Epithelial cell of esophagus (primary cell): ENCODE measurements at regions not wholly inside any gene's neighbourhood (a gene's known extent, or its start where the extent isn't known, plus 50 kb on each side); places are given as distances from the start of the nearest gene placed in this dataset.
"Not testable (repeated sequence)": the region's sequence is repeated elsewhere in the genome, so short reads cannot be mapped to it uniquely, and the experiment has no call there.

Experiments
- DNase-seq: peaks from one replicate; pipeline ENCODE4 v3.0.0; 2010; ENCODE audit warnings: low read depth
- H3K4me3 ChIP-seq: 2 replicates; pipeline ENCODE4 v1.5.1; 2011; ENCODE audit warnings: mild to moderate bottlenecking, low read length, control low read depth
- TF ChIP-seq, protein P1 (sequence below): IDR thresholded peaks from 2 replicates; pipeline ENCODE4 v1.5.1; 2011; ENCODE audit warnings: low read depth, mild to moderate bottlenecking, low read length, control low read depth, inconsistent platforms; ENCODE audit not compliant: insufficient read depth; ENCODE audit errors: missing control alignments

GRCh38 chr1:194068446-194069167, 882.2 kb upstream of the B3GALT2 start:
- TF ChIP-seq, protein P1, sequence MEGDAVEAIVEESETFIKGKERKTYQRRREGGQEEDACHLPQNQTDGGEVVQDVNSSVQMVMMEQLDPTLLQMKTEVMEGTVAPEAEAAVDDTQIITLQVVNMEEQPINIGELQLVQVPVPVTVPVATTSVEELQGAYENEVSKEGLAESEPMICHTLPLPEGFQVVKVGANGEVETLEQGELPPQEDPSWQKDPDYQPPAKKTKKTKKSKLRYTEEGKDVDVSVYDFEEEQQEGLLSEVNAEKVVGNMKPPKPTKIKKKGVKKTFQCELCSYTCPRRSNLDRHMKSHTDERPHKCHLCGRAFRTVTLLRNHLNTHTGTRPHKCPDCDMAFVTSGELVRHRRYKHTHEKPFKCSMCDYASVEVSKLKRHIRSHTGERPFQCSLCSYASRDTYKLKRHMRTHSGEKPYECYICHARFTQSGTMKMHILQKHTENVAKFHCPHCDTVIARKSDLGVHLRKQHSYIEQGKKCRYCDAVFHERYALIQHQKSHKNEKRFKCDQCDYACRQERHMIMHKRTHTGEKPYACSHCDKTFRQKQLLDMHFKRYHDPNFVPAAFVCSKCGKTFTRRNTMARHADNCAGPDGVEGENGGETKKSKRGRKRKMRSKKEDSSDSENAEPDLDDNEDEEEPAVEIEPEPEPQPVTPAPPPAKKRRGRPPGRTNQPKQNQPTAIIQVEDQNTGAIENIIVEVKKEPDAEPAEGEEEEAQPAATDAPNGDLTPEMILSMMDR, result no peak
- no peak for DNase-seq

DNA sequence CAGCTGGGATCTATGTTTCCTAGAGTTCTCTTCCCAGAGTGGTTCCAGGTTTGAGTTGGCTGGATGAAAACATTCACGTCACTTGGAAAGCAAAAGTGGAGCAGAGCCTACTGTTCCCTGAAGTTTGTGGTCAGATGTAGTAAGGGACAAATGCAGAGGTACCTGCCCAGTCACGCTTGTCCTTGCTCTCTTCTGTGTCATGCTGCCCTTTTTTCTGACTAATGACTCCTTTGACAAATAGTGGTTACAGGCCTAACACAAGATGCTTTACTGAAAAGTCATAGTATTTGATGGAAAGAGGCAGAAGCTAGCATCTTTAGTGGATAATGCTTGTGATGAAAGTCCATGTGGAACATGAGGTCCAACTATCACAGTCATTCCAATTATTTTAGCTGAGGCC, 881.4 kb upstream of the B3GALT2 start:
- TF ChIP-seq, protein P1, result no peak
- H3K4me3 ChIP-seq, result no peak overlapping the region
- DNase-seq, result peak; percentile 65

More at GRCh38 chr1:194068446-194069167, 882.2 kb upstream of the B3GALT2 start:
- no peak overlapping the region for H3K4me3 ChIP-seq

DNA sequence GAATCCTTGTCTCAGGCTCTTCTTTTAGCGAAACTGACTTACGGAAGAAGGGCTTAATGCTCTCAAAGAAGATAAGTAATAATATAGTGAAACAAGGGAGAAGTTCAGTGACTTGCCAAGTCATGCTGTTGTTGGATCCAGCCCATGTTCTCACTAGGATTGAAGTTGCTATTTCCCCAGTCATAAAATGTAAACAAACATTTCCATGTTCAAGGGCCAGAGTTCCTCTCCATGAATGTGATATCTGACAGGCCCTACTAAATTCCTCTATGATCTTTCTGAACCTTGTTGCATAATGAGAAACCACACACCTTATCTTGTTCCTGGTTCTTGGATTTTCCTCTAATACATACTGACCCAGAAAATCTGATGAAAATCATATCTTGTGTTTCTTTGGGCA, 876.5 kb upstream of the B3GALT2 start:
- no peak overlapping the region for H3K4me3 ChIP-seq
- DNase-seq, result peak; percentile 29
- TF ChIP-seq, protein P1, result no peak

DNA sequence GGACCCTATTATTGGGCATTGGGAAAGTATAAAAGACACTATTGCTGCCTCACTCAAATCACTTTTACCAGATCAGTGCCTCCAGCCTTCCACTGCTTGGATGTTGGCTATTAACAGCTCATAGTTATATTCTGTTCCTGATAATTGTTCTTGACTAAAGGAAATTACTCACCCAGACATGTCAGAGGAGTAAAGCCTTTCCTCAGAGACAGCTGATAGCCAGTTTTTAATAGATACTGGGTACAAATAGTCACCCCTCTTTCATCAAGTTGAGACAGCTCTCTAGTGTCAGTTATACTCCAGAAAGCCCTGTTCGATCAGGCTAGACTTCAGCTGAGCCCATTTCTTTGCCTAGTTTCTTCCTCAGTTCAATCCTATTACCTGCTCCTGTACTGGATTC, 876.1 kb upstream of the B3GALT2 start:
- no peak overlapping the region for H3K4me3 ChIP-seq
- peak; percentile 68 for DNase-seq
- TF ChIP-seq, protein P1, result no peak

GRCh38 chr1:194060481-194060880, 874.1 kb upstream of the B3GALT2 start:
- TF ChIP-seq, protein P1, result no peak
- no peak overlapping the region for H3K4me3 ChIP-seq
- DNase-seq, result no peak

- not testable (repeated sequence) for H3K4me3 ChIP-seq, DNase-seq
These were observed 871.9 kb upstream of the B3GALT2 start for GRCh38 chr1:194058268-194058667.

DNA sequence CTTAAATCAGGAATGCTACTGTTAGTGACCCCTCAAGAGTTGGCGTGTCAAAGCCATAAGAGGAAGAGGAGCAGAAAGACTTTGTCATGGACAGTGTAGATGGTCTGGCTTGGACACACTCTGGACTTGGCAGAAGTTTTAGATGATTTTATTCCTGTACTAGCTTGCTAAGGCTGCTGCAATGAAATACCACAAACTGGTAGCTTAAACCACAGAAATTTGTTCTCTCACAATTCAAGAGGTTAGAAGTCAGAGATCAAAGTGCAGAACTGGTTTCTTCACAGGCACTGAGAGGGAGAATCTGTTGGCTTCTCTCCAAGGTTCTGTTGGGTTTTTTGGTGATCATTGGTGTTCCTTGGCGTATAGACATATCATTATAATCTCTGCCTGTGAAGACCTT, 869.8 kb upstream of the B3GALT2 start:
- no peak for DNase-seq
- TF ChIP-seq, protein P1, result no peak
- H3K4me3 ChIP-seq, result no peak overlapping the region
